Fibroblast of lung (primary cell): ENCODE measurements at regions not wholly inside any gene's neighbourhood (a gene's known extent, or its start where the extent isn't known, plus 50 kb on each side); places are given as distances from the start of the nearest gene placed in this dataset.

Experiments
- CTCF ChIP-seq, 2 donors: IDR thresholded peaks in 1 of 2; conservative IDR thresholded peaks in 1 of 2; 1 replicate in 1 of 2; 2 replicates in 1 of 2; pipeline ENCODE4 v1.5.1; 2011 to 2012; ENCODE audit warnings: low read length in 2 of 2, control low read depth in 1 of 2, inconsistent platforms in 1 of 2, low read depth in 1 of 2, mild to moderate bottlenecking in 1 of 2
- EZH2 ChIP-seq: IDR thresholded peaks from 2 replicates; pipeline ENCODE4 v1.5.1; 2012; ENCODE audit warnings: low read length, control low read depth, mild to moderate bottlenecking; ENCODE audit errors: missing control alignments

GRCh38 chr4:12379191-12379590 lies 950.5 kb upstream of the HS3ST1 start:
- TF ChIP-seq EZH2, result no peak
- TF ChIP-seq CTCF (conservative IDR thresholded peaks at IDR 0.05 in 1 of 2, IDR thresholded peaks at IDR 0.05 in 1 of 2; ENCODE audit: low read depth in 1 of 2, low read length in 2 of 2), result no peak
